WI38 (cell line): ENCODE measurements at regions not wholly inside any gene's neighbourhood (a gene's known extent, or its start where the extent isn't known, plus 50 kb on each side); places are given as distances from the start of the nearest gene placed in this dataset.

Experiments used
- H3K4me3 ChIP-seq: 2 replicates; pipeline ENCODE4 v1.5.1; 2011; ENCODE audit warnings: low read depth, mild to moderate bottlenecking, control low read depth, low read length
- TF ChIP-seq, protein P1 (sequence below): IDR thresholded peaks from 2 replicates; pipeline ENCODE4 v1.5.1; 2012; ENCODE audit warnings: low read depth, mild to moderate bottlenecking, control low read depth, low read length

DNA sequence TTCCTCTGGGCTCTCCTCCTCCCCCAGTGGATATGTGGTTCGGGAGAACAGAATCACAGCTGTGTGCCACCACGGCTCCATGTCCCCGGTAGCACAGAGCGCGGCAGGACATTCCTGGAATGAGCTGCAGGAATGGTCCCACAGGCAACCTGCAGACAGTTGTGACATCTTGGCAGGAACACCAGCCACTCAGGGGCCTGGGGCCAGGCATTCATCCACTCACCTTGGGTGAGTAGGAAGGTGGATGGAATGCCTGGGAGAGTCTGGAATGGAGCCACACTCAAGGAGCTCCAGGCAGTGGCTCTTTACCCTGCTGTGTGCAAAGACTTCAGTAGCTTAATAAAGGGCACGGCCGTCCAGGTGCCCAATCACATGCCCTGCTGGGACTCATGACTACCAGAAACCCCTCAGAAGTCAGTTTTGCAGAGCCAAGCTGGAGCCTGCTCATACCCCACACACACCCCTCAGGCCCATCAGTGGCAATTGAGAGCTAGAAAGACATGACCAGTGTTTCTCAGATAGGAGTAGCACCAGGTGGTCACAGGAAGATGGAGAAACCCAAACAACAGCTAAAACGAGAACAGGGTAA is 117.3 kb upstream of the PRR20G start:
- TF ChIP-seq, protein P1, sequence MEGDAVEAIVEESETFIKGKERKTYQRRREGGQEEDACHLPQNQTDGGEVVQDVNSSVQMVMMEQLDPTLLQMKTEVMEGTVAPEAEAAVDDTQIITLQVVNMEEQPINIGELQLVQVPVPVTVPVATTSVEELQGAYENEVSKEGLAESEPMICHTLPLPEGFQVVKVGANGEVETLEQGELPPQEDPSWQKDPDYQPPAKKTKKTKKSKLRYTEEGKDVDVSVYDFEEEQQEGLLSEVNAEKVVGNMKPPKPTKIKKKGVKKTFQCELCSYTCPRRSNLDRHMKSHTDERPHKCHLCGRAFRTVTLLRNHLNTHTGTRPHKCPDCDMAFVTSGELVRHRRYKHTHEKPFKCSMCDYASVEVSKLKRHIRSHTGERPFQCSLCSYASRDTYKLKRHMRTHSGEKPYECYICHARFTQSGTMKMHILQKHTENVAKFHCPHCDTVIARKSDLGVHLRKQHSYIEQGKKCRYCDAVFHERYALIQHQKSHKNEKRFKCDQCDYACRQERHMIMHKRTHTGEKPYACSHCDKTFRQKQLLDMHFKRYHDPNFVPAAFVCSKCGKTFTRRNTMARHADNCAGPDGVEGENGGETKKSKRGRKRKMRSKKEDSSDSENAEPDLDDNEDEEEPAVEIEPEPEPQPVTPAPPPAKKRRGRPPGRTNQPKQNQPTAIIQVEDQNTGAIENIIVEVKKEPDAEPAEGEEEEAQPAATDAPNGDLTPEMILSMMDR: no peak
- H3K4me3 ChIP-seq: no peak overlapping the region

DNA sequence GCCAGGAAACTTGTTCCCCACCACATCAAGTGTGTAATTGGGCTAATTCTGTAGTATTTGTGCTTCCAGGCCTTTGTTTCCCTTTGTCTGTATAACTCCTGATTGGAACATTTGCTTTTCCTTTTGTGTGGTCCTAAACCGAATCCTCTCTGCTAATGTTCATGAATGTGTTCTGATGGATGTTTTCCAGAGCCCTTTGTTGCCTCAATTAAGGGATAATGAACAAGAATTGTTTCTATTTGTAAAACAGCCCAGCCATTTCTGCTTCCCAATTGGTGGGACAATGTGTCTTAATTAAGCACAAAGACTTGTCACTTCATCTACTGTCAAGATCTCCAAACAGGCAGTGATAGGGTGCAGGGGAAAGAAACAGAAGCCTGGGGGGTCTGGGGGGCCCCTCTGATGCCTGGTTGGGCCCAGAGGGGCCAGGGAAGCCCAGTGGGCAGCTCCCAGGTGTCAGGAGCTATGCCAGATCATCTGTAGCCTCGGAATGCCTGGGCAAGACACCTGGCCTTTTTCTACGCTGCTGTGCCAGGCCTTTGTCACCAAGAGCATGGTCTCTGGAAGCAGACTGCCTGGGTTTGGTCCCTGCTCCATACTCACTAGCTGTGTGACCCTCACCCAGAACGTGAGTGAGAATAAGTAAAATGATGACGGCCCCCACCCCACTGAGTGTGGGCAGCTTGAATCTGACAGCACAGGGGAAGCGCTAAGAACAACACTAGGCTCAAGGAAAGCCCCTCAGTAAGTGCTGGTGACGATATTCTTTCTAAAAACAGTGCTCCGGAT is 116.6 kb upstream of the PRR20G start:
- TF ChIP-seq, protein P1: no peak
- H3K4me3 ChIP-seq: no peak overlapping the region

DNA sequence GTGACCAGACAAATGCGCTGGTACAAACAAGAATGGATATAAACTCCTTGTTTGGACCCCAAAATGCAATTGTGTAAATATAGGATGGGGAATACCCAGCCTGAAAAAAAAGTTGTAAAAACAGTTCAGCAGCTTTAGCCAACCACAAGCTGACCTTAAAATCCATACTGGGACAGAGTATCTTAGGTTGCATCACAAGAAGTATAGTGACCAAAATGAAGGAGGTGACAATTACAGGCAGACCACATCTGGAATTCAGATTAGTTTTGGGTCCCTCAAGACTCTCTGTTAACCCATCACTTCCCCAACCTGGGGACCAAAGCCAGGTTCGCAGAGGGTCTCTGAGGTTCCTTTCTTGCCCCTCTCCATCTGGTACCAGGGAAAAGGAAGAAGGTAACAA is 115.9 kb upstream of the PRR20G start:
- H3K4me3 ChIP-seq: no peak overlapping the region
- TF ChIP-seq, protein P1: no peak

DNA sequence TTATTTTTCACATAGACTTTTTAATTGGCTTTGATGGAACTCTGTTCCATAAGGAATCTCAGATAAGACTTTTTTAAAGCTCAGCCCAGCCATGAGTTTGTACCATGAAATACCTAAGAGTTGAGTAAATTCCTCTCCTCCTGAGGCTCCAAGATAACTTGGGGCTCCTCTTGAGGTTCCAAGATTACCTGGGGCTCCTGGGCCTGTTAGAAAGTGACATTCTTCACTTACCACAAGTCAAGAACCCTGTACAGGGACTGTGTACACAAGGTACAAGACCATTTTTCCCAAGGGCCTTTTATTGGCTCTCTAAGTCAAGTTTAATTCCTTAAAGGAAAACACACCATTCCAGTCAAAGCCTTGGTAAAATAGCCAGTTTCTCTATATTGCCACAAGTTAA is 111.3 kb upstream of the PRR20G start:
- H3K4me3 ChIP-seq: no peak overlapping the region
- TF ChIP-seq, protein P1: no peak

DNA sequence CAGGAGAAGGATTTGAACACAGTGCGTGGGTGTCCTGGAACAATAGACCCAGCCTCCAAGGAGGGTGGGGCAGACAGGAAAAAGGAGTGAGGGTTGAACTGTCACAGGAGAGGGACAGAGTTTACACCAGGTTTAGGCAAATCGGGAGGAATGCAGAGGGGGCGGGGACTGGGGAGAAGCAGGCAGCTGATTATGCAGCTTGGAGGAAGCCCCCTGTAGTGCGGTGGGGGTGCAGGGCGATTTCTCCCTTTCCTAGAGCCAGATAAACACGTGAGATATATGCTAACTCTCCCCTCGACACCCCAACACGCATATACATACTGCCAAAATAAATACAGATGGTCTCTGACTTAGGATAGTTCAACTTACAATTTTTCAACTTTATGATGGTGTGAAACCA is 108.6 kb upstream of the PRR20G start:
- H3K4me3 ChIP-seq: no peak overlapping the region
- TF ChIP-seq, protein P1: no peak

DNA sequence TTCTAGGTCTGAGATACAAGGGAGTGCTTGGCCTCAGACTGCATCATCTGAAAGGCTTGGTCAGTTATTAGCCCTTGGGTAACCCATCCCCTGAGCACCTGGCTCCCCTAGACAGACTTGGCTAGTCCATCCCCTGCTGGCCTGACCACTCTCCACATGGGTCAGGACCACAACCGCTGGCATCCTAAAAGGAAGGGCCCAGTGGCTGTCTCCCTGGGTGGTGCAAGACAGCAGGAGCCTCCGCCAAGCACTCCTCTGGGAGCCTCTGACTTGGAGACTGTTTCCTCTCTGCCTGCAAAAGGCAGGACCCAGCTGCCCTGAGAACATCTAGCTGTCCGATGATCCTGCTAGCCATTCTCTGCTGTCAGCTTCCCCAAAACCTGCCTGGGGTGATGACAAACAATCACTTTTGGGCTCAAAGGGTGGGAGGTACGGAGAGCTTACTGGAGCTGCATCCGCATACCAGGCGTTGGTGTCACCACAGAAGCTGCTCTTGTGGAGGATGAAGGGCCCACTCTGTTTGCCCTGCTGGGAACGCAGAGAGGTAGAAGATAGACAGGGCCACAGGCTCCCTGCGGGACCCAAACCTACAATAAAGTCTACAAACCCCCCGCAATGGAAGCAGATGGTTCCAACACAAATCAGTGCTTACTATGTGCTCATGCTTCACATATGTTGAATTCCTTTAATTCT is 108.0 kb upstream of the PRR20G start:
- H3K4me3 ChIP-seq: no peak overlapping the region

More for the DNA sequence above, 108.0 kb upstream of the PRR20G start:
- TF ChIP-seq, protein P1: no peak
